ENCODE measurements at regions not wholly inside any gene's neighbourhood (a gene's known extent, or its start where the extent isn't known, plus 50 kb on each side); places are given as distances from the start of the nearest gene placed in this dataset.

GRCh38 chr1:48109390-48110013 lies 112.3 kb upstream of the TRABD2B start:
- Mint-ChIP-seq H3K36me3 (ENCODE audit: low read depth) (no peaks in the 10 kb centered on the region), H3K27me3 (ENCODE audit: insufficient read depth, low read depth, poor library complexity) (peaks cover 2% of the 10 kb centered on the region), H3K4me1 (peaks cover 15% of the 10 kb centered on the region), H3K4me3 (no peak overlapping the region), H3K27ac (no peak overlapping the region), H3K9me3 (no peaks in the 10 kb centered on the region)
- Histone ChIP-seq H3K4me3 (no peak overlapping the region), H3K4me2 (no peak overlapping the region), H3K79me2 (replicated peaks; ENCODE audit: insufficient read depth) (no peaks in the 10 kb centered on the region), H3K9me2 (ENCODE audit: insufficient read depth) (no peaks in the 10 kb centered on the region), H2AFZ (no peak overlapping the region), H3K36me3 (ENCODE audit: insufficient read depth) (no peaks in the 10 kb centered on the region), H3F3A (replicated peaks; ENCODE audit: low read depth) (no peaks in the 10 kb centered on the region), H3K27me3 (ENCODE audit: insufficient read depth) (no peaks in the 10 kb centered on the region), H3K27ac (ENCODE audit: low read depth) (no peak overlapping the region), H3K4me1 (ENCODE audit: insufficient read depth) (peaks cover 22% of the 10 kb centered on the region), H4K20me1 (replicated peaks; ENCODE audit: insufficient read depth) (no peaks in the 10 kb centered on the region)
- ATAC-seq: peak; percentile 86
- TF ChIP-seq POLR2AphosphoS5 (IDR thresholded peaks at IDR 0.05; ENCODE audit: low read depth) (no peak), CTCF (conservative IDR thresholded peaks at IDR 0.05; ENCODE audit: low read depth in 2 of 2) (peak; percentile 91 to 97), ZNF114 (CRISPR knock-in tag; IDR thresholded peaks at IDR 0.05) (no peak)
- DNase-seq (ENCODE audit: low spot score): peak; percentile 82

GRCh38 chr1:48107516-48107915 lies 110.3 kb upstream of the TRABD2B start:
- H3K4me3 Mint-ChIP-seq: no peak overlapping the region
- Histone ChIP-seq H3K4me2 (no peak overlapping the region), H3K9me2 (ENCODE audit: insufficient read depth) (no peaks in the 10 kb centered on the region), H2AFZ (no peak overlapping the region), H3K27me3 (ENCODE audit: insufficient read depth) (no peaks in the 10 kb centered on the region), H3K27ac (ENCODE audit: low read depth) (no peak overlapping the region), H3F3A (replicated peaks; ENCODE audit: low read depth) (no peaks in the 10 kb centered on the region), H3K4me3 (no peak overlapping the region), H3K4me1 (ENCODE audit: insufficient read depth) (peaks cover 22% of the 10 kb centered on the region), H3K36me3 (ENCODE audit: insufficient read depth) (no peaks in the 10 kb centered on the region), H4K20me1 (replicated peaks; ENCODE audit: insufficient read depth) (no peaks in the 10 kb centered on the region), H3K79me2 (replicated peaks; ENCODE audit: insufficient read depth) (no peaks in the 10 kb centered on the region)
- H3K27ac Mint-ChIP-seq: no peak overlapping the region
- ATAC-seq: no peak
- DNase-seq (ENCODE audit: low spot score): no peak
- peaks cover 15% of the 10 kb centered on the region for H3K4me1 Mint-ChIP-seq
- no peaks in the 10 kb centered on the region for H3K36me3 Mint-ChIP-seq (ENCODE audit: low read depth)
- peaks cover 6% of the 10 kb centered on the region for H3K27me3 Mint-ChIP-seq (ENCODE audit: insufficient read depth, low read depth, poor library complexity)
- no peaks in the 10 kb centered on the region for H3K9me3 Mint-ChIP-seq
- TF ChIP-seq STAT1 (IDR thresholded peaks at IDR 0.05; ENCODE audit: unreplicated experiment): no peak
- TF ChIP-seq CTCF (conservative IDR thresholded peaks at IDR 0.05; ENCODE audit: low read depth in 2 of 2): no peak
- no peak for TF ChIP-seq ETS1 (IDR thresholded peaks at IDR 0.05)
- no peak for TF ChIP-seq ZNF462 (CRISPR knock-in tag; IDR thresholded peaks at IDR 0.05)
- no peak for TF ChIP-seq ZNF331 (CRISPR knock-in tag; IDR thresholded peaks at IDR 0.05; ENCODE audit: low read depth)
- no peak for TF ChIP-seq CREB1 (CRISPR knock-in tag; IDR thresholded peaks at IDR 0.05; ENCODE audit: low read depth)
- TF ChIP-seq JUNB (IDR thresholded peaks at IDR 0.05; ENCODE audit: unreplicated experiment): no peak
- TF ChIP-seq EZH2 (IDR thresholded peaks at IDR 0.05; ENCODE audit: low read depth, unreplicated experiment): no peak
- no peak for TF ChIP-seq POLR2AphosphoS5 (IDR thresholded peaks at IDR 0.05; ENCODE audit: low read depth)
- TF ChIP-seq NANOG (IDR thresholded peaks at IDR 0.05; ENCODE audit: borderline replicate concordance): no peak
